Choroid plexus epithelial cell (primary cell): ENCODE measurements at regions not wholly inside any gene's neighbourhood (a gene's known extent, or its start where the extent isn't known, plus 50 kb on each side); places are given as distances from the start of the nearest gene placed in this dataset.

Experiments
- DNase-seq: peaks from one replicate; pipeline ENCODE4 v3.0.0-alpha.2; 2010; ENCODE audit warnings: low read depth
- H3K4me3 ChIP-seq: 2 replicates; pipeline ENCODE4 v1.5.1; 2011; ENCODE audit warnings: low read depth, mild to moderate bottlenecking, control low read depth, low read length, moderate library complexity
- CTCF ChIP-seq: conservative IDR thresholded peaks from 2 replicates; pipeline ENCODE4 v1.5.1; 2011; ENCODE audit warnings: low read depth, mild to moderate bottlenecking, control low read depth, inconsistent platforms, low read length, moderate library complexity

DNA sequence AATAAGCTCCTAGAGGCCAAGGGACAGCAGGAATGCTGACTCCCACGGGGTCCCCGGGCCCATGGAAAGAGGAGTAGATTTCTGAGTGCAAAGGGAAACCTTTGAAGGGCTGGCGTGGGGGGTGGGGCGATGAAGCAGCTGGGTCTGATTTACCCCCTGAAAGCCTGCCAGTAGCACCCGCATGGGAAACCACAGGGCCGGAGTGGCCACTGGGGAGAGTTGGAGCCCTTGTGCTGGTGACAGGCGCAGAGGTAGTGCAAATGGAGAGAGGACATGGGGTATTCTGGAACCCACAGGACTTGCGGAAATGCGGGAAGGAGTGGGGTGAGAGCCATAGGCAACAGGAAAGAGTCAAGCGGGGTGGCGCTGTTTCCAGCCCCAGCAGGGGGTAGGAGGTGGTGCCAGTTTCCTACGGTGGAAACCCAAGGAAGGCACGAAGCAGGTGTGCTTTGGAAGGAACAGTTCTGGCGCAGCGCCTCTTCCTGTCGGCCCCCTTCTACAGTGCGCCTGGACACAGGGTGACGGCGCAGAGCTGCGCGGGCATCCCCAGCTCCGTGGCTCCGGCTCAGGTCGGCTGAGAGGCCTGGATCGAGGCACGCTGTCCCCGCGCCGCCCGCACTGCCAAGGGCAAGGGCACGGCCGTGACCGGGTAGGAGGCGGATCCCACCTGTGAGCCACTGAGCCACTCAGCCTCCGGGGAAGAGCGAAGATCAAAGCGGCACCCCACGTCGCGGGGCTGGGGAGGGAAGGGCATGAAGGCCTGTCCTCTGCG, 149.0 kb upstream of the GLI2 start:
- TF ChIP-seq CTCF, result no peak
- DNase-seq, result no peak
- peak overlapping the region; percentile 16 for H3K4me3 ChIP-seq

DNA sequence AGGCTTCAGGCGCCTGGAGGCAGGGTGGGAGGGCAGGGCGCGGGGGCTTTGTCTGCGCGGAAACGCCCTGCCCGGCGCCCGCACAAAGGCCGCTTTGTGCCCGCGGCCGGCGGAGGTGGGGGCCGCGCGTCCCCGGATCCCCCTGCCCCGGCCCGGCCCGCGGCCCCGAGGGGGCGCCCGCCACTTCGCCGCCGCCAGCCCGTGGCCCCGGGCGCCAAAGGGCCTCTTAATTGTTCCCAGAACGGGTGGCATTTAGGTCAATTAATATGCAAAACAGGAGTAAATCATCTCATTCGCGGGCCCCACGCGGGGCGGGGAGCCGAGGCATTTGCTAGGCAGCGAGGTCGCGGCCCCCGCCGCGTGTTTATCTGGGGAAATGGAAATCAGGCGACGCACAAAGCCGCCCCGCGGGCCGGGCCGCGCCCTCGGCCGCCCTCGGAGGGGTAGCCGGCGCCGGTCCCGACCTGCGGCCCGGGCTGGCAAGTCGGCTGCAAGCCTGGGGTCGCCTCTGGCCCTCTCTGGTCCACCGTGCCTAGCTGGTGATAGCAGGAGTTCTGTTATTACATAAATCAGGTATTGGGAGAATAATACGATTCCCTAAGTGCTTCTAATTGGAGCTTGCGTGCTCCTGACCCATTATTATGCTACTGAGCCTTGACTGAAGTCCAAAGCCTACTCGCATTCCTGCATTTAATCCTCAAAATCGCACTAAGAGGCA, 148.2 kb upstream of the GLI2 start:
- peak overlapping the region; percentile 16 for H3K4me3 ChIP-seq
- no peak for DNase-seq
- TF ChIP-seq CTCF, result no peak

DNA sequence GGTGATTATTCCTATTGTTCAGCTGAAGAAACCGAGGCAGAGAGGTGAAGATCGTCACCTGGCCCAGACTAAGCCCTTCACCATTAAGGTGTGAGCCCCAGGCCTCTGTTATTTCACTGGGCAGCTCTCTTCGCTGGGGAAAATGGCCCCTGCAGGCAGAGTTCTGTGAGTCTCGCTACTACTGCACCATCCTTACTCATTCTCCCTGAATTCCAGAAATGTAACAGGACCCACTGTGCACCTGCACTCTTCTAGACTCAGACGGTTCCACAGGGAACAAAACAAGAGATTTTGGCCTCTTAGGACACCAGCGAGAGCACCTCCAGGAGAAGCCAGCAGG, 147.7 kb upstream of the GLI2 start:
- TF ChIP-seq CTCF, result no peak
- no peak for DNase-seq
- H3K4me3 ChIP-seq, result no peak overlapping the region

DNA sequence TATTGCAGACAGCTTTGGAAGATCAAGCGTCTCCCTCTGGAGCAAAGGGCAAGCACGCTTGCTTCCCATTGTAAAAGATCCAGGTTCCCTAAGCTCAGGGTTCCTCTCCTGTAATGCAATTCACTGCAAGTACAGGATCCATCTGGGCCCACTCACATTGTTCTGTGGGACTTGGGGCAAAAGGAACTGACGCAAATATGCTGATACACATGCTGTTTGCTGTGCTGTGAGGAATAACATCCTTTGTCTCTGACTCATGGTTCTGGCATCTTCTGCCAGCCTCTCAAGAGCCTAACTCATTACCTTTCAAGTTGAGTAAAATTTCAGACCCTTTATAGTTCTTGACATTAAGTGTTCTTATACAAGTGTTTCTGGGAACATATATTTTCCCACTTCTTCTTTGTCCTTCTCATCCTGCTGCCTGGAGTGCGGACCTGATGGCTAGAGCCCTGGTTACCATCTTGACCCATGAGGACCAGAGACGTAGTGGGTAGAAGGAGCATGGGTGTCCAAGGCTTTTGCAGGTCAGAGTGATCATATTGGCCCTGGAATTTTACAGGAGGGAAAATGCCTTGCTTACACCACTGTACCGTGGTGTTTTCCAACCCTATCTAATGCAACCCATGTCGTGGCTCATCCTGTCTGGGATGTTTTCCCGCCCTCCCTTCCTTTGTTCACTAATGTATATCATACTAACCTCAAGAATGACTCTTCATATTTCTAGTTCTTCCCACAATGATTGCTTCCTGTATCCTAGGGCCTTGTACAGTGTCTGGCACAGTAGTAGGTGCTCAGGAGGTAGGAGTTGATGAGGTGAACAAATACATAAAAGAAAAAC, 145.7 kb upstream of the GLI2 start:
- TF ChIP-seq CTCF, result no peak
- H3K4me3 ChIP-seq, result no peak overlapping the region
- DNase-seq, result peak; percentile 98

GRCh38 chr2:120590841-120591240, 144.8 kb upstream of the GLI2 start:
- no peak for TF ChIP-seq CTCF
- no peak overlapping the region for H3K4me3 ChIP-seq

GRCh38 chr2:120591572-120591971, 144.1 kb upstream of the GLI2 start:
- no peak overlapping the region for H3K4me3 ChIP-seq
- TF ChIP-seq CTCF, result no peak
- DNase-seq, result no peak

More at GRCh38 chr2:120590841-120591240, 144.8 kb upstream of the GLI2 start:
- no peak for DNase-seq
